ENCODE measurements at regions not wholly inside any gene's neighbourhood (a gene's known extent, or its start where the extent isn't known, plus 50 kb on each side); places are given as distances from the start of the nearest gene placed in this dataset.
"Not testable (repeated sequence)": the region's sequence is repeated elsewhere in the genome, so short reads cannot be mapped to it uniquely, and the experiment has no call there.

DNA sequence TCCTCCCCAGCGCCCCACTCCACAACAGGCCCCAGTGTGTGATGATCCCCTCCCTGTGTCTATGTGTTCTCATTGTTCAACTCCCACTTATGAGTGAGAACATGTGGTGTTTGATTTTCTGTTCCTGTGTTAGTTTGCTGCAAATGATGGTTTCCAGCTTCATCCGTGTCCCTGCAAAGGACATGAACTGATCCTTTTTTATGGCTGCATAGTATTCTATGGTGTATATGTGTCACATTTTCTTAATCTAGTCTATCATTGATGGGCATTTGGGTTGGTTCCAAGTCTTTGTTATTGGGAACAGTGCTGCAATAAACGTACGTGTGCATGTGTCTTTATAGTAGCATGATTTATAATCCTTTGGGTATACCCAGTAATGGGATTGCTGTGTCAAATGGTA is 78.8 kb upstream of the KLF14 start:
- not testable (repeated sequence) for TF ChIP-seq CTCF (IDR thresholded peaks at IDR 0.05; ENCODE audit: low read length); EZH2 (optimal IDR thresholded peaks at IDR 0.05; ENCODE audit: low read depth, low read length)
